ENCODE measurements at regions not wholly inside any gene's neighbourhood (a gene's known extent, or its start where the extent isn't known, plus 50 kb on each side); places are given as distances from the start of the nearest gene placed in this dataset.

DNA sequence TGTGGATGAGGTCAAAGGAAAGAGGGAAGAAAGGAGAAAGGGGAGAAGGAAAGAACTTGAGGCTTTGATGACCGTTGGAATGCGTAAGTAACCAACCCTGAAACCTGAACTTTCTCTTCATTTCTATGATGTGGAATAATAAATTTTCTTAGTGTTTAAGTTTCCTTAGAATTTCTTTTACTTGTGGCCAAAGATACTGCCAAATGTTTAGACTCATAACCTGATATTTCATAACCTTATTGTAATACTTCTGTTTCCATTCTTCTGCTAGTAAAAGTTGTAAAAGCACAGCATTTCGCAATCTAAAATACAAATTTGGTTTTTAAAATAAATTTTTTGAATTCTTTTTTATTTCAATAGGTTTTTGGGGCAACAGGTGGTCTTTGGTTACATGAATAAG, 258.5 kb upstream of the GIMD1 start:
- no peak for TF ChIP-seq CTCF (conservative IDR thresholded peaks at IDR 0.05)
- Mint-ChIP-seq H3K27ac (no peak overlapping the region), H3K4me1 (no peaks in the 10 kb centered on the region), H3K27me3 (ENCODE audit: insufficient read depth) (no peaks in the 10 kb centered on the region), H3K36me3 (ENCODE audit: low read depth) (no peaks in the 10 kb centered on the region), H3K9me3 (no peaks in the 10 kb centered on the region), H3K4me3 (no peak overlapping the region)
- 97% methylated on average over 3 of the region's 3 CpGs; no CpG with 5 or more reads in 1 of the 2 experiments for WGBS, 2 experiments (ENCODE audit: insufficient coverage in 1 of 2, insufficient read length in 1 of 2)
- DNase-seq: no peak
- H3K27me3 ChIP-seq (ENCODE audit: control insufficient read depth, insufficient read depth, low read length, poor library complexity, severe bottlenecking): no peaks in the 10 kb centered on the region
- H3K9ac ChIP-seq (ENCODE audit: extremely low read depth, low read length, poor library complexity, severe bottlenecking): no peak overlapping the region
- H3K9me3 ChIP-seq (ENCODE audit: control insufficient read depth, low read length): no peaks in the 10 kb centered on the region
- H3K36me3 ChIP-seq (ENCODE audit: control insufficient read depth, insufficient read depth, low read length): no peaks in the 10 kb centered on the region
- no peaks in the 10 kb centered on the region for H3K4me1 ChIP-seq (ENCODE audit: control insufficient read depth, insufficient read depth, low read length)
- H3K27ac ChIP-seq (ENCODE audit: low read depth, low read length): no peak overlapping the region
- H3K4me3 ChIP-seq (ENCODE audit: low read length): no peak overlapping the region

DNA sequence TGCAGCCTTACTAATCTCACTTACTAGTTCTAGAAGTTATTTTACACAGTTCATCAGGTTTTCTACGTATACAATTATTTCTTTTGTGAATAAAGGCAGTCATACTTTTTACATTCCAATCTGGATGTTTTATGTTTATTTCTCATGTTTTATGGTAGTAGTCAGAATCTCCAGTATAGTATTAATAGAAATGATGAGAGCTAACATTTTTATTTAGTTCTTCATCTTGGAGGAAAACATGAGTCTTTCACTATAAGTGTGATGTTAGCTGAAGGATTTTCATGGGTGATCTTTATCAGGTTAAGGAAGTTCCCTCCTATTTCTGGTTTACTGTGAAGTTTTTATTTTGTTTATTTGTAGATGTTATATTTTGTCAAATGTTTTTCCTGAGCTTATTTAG, 256.1 kb upstream of the GIMD1 start:
- no peaks in the 10 kb centered on the region for H3K36me3 Mint-ChIP-seq (ENCODE audit: low read depth)
- TF ChIP-seq CTCF (conservative IDR thresholded peaks at IDR 0.05): no peak
- no peak overlapping the region for H3K4me3 Mint-ChIP-seq
- H3K27me3 ChIP-seq (ENCODE audit: control insufficient read depth, insufficient read depth, low read length, poor library complexity, severe bottlenecking): no peaks in the 10 kb centered on the region
- H3K27ac Mint-ChIP-seq: no peak overlapping the region
- H3K9me3 ChIP-seq (ENCODE audit: control insufficient read depth, low read length): no peaks in the 10 kb centered on the region
- no peaks in the 10 kb centered on the region for H3K4me1 Mint-ChIP-seq
- H3K4me3 ChIP-seq (ENCODE audit: low read length): no peak overlapping the region
- 86% methylated on average over 1 of the region's 1 CpG; no CpG with 5 or more reads in 1 of the 2 experiments for WGBS, 2 experiments (ENCODE audit: insufficient coverage in 1 of 2, insufficient read length in 1 of 2)
- DNase-seq: no peak
- H3K9me3 Mint-ChIP-seq: no peaks in the 10 kb centered on the region
- no peaks in the 10 kb centered on the region for H3K4me1 ChIP-seq (ENCODE audit: control insufficient read depth, insufficient read depth, low read length)
- no peaks in the 10 kb centered on the region for H3K36me3 ChIP-seq (ENCODE audit: control insufficient read depth, insufficient read depth, low read length)
- H3K9ac ChIP-seq (ENCODE audit: extremely low read depth, low read length, poor library complexity, severe bottlenecking): no peak overlapping the region
- no peaks in the 10 kb centered on the region for H3K27me3 Mint-ChIP-seq (ENCODE audit: insufficient read depth)
- H3K27ac ChIP-seq (ENCODE audit: low read depth, low read length): no peak overlapping the region

- Mint-ChIP-seq H3K9me3 (no peaks in the 10 kb centered on the region), H3K27ac (no peak overlapping the region), H3K4me1 (no peaks in the 10 kb centered on the region), H3K4me3 (no peak overlapping the region), H3K36me3 (ENCODE audit: low read depth) (no peaks in the 10 kb centered on the region), H3K27me3 (ENCODE audit: insufficient read depth) (no peaks in the 10 kb centered on the region)
- Histone ChIP-seq H3K4me3 (ENCODE audit: low read length) (no peak overlapping the region), H3K27ac (ENCODE audit: low read depth, low read length) (no peak overlapping the region), H3K9ac (ENCODE audit: extremely low read depth, low read length, poor library complexity, severe bottlenecking) (no peak overlapping the region), H3K36me3 (ENCODE audit: control insufficient read depth, insufficient read depth, low read length) (no peaks in the 10 kb centered on the region), H3K27me3 (ENCODE audit: control insufficient read depth, insufficient read depth, low read length, poor library complexity, severe bottlenecking) (no peaks in the 10 kb centered on the region), H3K9me3 (ENCODE audit: control insufficient read depth, low read length) (no peaks in the 10 kb centered on the region), H3K4me1 (ENCODE audit: control insufficient read depth, insufficient read depth, low read length) (no peaks in the 10 kb centered on the region)
- 83 to 100% methylated on average over 1 of the region's 3 CpGs for WGBS, 2 experiments (ENCODE audit: insufficient coverage in 1 of 2, insufficient read length in 1 of 2)
- no peak for DNase-seq
- TF ChIP-seq CTCF (conservative IDR thresholded peaks at IDR 0.05): peak; percentile 70
Measured at GRCh38 chr4:106618956-106619355, 250.4 kb upstream of the GIMD1 start.

Measured in endodermal cell (in vitro differentiated cells).